ENCODE measurements at regions not wholly inside any gene's neighbourhood (a gene's known extent, or its start where the extent isn't known, plus 50 kb on each side); places are given as distances from the start of the nearest gene placed in this dataset.

GRCh38 chr14:49966971-49967630 is 74.2 kb downstream of the ARF6 start:
- H3K27ac ChIP-seq: no peak overlapping the region
- no peaks in the 10 kb centered on the region for H3K36me3 ChIP-seq
- H3K27me3 ChIP-seq: no peaks in the 10 kb centered on the region
- H3K9me3 ChIP-seq: no peaks in the 10 kb centered on the region
- peaks cover 3 to 9% of the 10 kb centered on the region in 2 experiments for H3K4me1 ChIP-seq (ENCODE audit: control insufficient read depth in 1 of 2, insufficient read depth in 1 of 2, low read depth in 1 of 2, low read length in 1 of 2)
- TF ChIP-seq CTCF (IDR thresholded peaks at IDR 0.05): no peak
- no peak overlapping the region for H3K4me3 ChIP-seq (ENCODE audit: low read depth in 1 of 2, low read length in 1 of 2)

- Histone ChIP-seq H3K9me3 (no peaks in the 10 kb centered on the region), H3K36me3 (no peaks in the 10 kb centered on the region), H3K4me3 (ENCODE audit: low read depth in 1 of 2, low read length in 1 of 2) (no peak overlapping the region), H3K4me1 (ENCODE audit: control insufficient read depth in 1 of 2, insufficient read depth in 1 of 2, low read depth in 1 of 2, low read length in 1 of 2) (peaks cover 10 to 21% of the 10 kb centered on the region in 2 experiments), H3K27ac (no peak overlapping the region), H3K27me3 (no peaks in the 10 kb centered on the region)
- no peak for TF ChIP-seq CTCF (IDR thresholded peaks at IDR 0.05)
Measured at GRCh38 chr14:49969961-49970360, 77.1 kb downstream of the ARF6 start.

GRCh38 chr14:49970474-49971147 is 77.7 kb downstream of the ARF6 start:
- TF ChIP-seq CTCF (IDR thresholded peaks at IDR 0.05): no peak
- Histone ChIP-seq H3K27ac (peak overlapping the region; percentile 52), H3K4me3 (ENCODE audit: low read depth in 1 of 2, low read length in 1 of 2) (no peak overlapping the region), H3K9me3 (no peaks in the 10 kb centered on the region), H3K27me3 (no peaks in the 10 kb centered on the region), H3K36me3 (no peaks in the 10 kb centered on the region), H3K4me1 (ENCODE audit: control insufficient read depth in 1 of 2, insufficient read depth in 1 of 2, low read depth in 1 of 2, low read length in 1 of 2) (peaks cover 10 to 21% of the 10 kb centered on the region in 2 experiments)

GRCh38 chr14:49971156-49972130 is 78.6 kb downstream of the ARF6 start:
- TF ChIP-seq CTCF (IDR thresholded peaks at IDR 0.05): no peak
- H3K27me3 ChIP-seq: no peaks in the 10 kb centered on the region
- peaks cover 10 to 21% of the 10 kb centered on the region in 2 experiments for H3K4me1 ChIP-seq (ENCODE audit: control insufficient read depth in 1 of 2, insufficient read depth in 1 of 2, low read depth in 1 of 2, low read length in 1 of 2)
- H3K27ac ChIP-seq: peak overlapping the region; percentile 52
- H3K9me3 ChIP-seq: no peaks in the 10 kb centered on the region
- no peaks in the 10 kb centered on the region for H3K36me3 ChIP-seq
- no peak overlapping the region for H3K4me3 ChIP-seq (ENCODE audit: low read depth in 1 of 2, low read length in 1 of 2)

- TF ChIP-seq CTCF (IDR thresholded peaks at IDR 0.05): no peak
- peaks cover 10 to 21% of the 10 kb centered on the region in 2 experiments for H3K4me1 ChIP-seq (ENCODE audit: control insufficient read depth in 1 of 2, insufficient read depth in 1 of 2, low read depth in 1 of 2, low read length in 1 of 2)
- no peaks in the 10 kb centered on the region for H3K27me3 ChIP-seq
- H3K9me3 ChIP-seq: no peaks in the 10 kb centered on the region
- no peaks in the 10 kb centered on the region for H3K36me3 ChIP-seq
- no peak overlapping the region for H3K4me3 ChIP-seq (ENCODE audit: low read depth in 1 of 2, low read length in 1 of 2)
- no peak overlapping the region for H3K27ac ChIP-seq
Measured at GRCh38 chr14:49972131-49972671, 79.3 kb downstream of the ARF6 start.

Measured in neutrophil (primary cell).